Breast epithelium (tissue), 3 donors: ENCODE measurements at regions not wholly inside any gene's neighbourhood (a gene's known extent, or its start where the extent isn't known, plus 50 kb on each side); places are given as distances from the start of the nearest gene placed in this dataset.

Experiments used
- POLR2A ChIP-seq: fragments of 450-650 bp; IDR thresholded peaks from one replicate; pipeline ENCODE4 v1.6.1; 2016; ENCODE audit warnings: antibody characterized with exemption, mild to moderate bottlenecking, moderate library complexity
- POLR2AphosphoS5 ChIP-seq, 3 donors: sonication (generic); formaldehyde crosslinking; IDR thresholded peaks; one replicate each; pipeline ENCODE4 v1.6.1; 2017; ENCODE audit warnings: antibody characterized with exemption in 3 of 3

- TF ChIP-seq POLR2A: no peak
- no peak for TF ChIP-seq POLR2AphosphoS5 (IDR thresholded peaks at IDR 0.05)
Observed at GRCh38 chr14:34233619-34234018, 228.4 kb downstream of the SPTSSA start.
